ENCODE measurements at regions not wholly inside any gene's neighbourhood (a gene's known extent, or its start where the extent isn't known, plus 50 kb on each side); places are given as distances from the start of the nearest gene placed in this dataset.

DNA sequence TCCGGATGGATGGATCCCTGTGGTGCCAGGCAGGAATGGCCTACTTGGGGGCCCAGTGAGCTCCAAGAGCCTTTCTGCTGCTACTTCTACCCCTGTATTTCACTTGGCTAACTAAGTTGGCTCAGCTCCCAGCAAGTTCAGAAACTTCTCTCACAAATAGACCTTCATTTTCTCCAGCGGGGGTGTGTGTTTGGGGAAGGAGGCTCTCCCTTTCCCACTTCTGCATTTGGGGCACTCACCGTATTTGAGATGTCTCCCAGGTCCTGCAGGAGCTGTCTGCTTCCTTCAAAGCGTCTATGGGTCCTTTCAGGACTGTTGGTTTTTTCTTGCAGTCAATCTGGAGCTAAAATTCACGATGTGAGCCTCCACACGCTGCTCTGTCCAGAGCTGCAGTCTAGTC lies 197.7 kb downstream of the SPANXN3 start:
- TF ChIP-seq SREBF2 (CRISPR knock-in tag; IDR thresholded peaks at IDR 0.05) (no peak), EZH2 (IDR thresholded peaks at IDR 0.05; ENCODE audit: borderline replicate concordance, low read depth, low read length) (no peak), NRF1 (conservative IDR thresholded peaks at IDR 0.05 in 1 of 2, IDR thresholded peaks at IDR 0.05 in 1 of 2) (no peak), ZBTB1 (CRISPR knock-in tag; IDR thresholded peaks at IDR 0.05; ENCODE audit: borderline replicate concordance, low read depth) (no peak), BRF1 (IDR thresholded peaks at IDR 0.05; ENCODE audit: borderline replicate concordance, extremely low read depth, insufficient read length) (no peak), MYBL2 (IDR thresholded peaks at IDR 0.05; ENCODE audit: low read depth) (no peak), MYBL2 (CRISPR knock-in tag; IDR thresholded peaks at IDR 0.05; ENCODE audit: borderline replicate concordance) (no peak), POLR2A (conservative IDR thresholded peaks at IDR 0.05) (no peak)
- TF ChIP-seq, protein P1, sequence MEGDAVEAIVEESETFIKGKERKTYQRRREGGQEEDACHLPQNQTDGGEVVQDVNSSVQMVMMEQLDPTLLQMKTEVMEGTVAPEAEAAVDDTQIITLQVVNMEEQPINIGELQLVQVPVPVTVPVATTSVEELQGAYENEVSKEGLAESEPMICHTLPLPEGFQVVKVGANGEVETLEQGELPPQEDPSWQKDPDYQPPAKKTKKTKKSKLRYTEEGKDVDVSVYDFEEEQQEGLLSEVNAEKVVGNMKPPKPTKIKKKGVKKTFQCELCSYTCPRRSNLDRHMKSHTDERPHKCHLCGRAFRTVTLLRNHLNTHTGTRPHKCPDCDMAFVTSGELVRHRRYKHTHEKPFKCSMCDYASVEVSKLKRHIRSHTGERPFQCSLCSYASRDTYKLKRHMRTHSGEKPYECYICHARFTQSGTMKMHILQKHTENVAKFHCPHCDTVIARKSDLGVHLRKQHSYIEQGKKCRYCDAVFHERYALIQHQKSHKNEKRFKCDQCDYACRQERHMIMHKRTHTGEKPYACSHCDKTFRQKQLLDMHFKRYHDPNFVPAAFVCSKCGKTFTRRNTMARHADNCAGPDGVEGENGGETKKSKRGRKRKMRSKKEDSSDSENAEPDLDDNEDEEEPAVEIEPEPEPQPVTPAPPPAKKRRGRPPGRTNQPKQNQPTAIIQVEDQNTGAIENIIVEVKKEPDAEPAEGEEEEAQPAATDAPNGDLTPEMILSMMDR (IDR thresholded peaks at IDR 0.05 in 2 of 3, conservative IDR thresholded peaks at IDR 0.05 in 1 of 3; ENCODE audit: insufficient read depth in 2 of 3, low read depth in 1 of 3, low read length in 3 of 3): no peak
- TF ChIP-seq, protein P2, sequence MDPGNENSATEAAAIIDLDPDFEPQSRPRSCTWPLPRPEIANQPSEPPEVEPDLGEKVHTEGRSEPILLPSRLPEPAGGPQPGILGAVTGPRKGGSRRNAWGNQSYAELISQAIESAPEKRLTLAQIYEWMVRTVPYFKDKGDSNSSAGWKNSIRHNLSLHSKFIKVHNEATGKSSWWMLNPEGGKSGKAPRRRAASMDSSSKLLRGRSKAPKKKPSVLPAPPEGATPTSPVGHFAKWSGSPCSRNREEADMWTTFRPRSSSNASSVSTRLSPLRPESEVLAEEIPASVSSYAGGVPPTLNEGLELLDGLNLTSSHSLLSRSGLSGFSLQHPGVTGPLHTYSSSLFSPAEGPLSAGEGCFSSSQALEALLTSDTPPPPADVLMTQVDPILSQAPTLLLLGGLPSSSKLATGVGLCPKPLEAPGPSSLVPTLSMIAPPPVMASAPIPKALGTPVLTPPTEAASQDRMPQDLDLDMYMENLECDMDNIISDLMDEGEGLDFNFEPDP (CRISPR knock-in tag; IDR thresholded peaks at IDR 0.05): no peak
